Transverse colon (tissue), 4 donors: ENCODE measurements at regions not wholly inside any gene's neighbourhood (a gene's known extent, or its start where the extent isn't known, plus 50 kb on each side); places are given as distances from the start of the nearest gene placed in this dataset.
"Not testable (repeated sequence)": the region's sequence is repeated elsewhere in the genome, so short reads cannot be mapped to it uniquely, and the experiment has no call there.

Experiments
- DNase-seq: peaks from one replicate; pipeline ENCODE4 v3.0.0-alpha.2; 2019
- H3K27ac ChIP-seq, 4 donors: fragments of 200-600 bp; sonication (generic); 2 replicates each; pipeline ENCODE4 v1.5.1; 2016 to 2018; ENCODE audit warnings: inconsistent platforms in 4 of 4
- H3K27me3 ChIP-seq: fragments of 200-600 bp; sonication (generic); 2 replicates; pipeline ENCODE4 v1.5.1; 2017; ENCODE audit warnings: inconsistent platforms
- H3K36me3 ChIP-seq, 4 donors: fragments of 200-600 bp; sonication (generic); 2 replicates each; pipeline ENCODE4 v1.5.1; 2017 to 2019; ENCODE audit warnings: inconsistent platforms in 4 of 4
- H3K4me1 ChIP-seq, 4 donors: fragments of 200-600 bp; sonication (generic); 2 replicates each; pipeline ENCODE4 v1.5.1; 2017 to 2020; ENCODE audit warnings: inconsistent platforms in 4 of 4
- H3K4me3 ChIP-seq, 4 donors: fragments of 200-600 bp; sonication (generic); 1 replicate in 1 of 4; 2 replicates in 3 of 4; pipeline versions ENCODE4 v1.5.1 to v1.6.1; 2017 to 2019; ENCODE audit warnings: inconsistent platforms in 4 of 4
- H3K9me3 ChIP-seq, 2 donors: fragments of 200-600 bp; sonication (generic); 2 replicates each; pipeline ENCODE4 v1.5.1; 2017 to 2019; ENCODE audit warnings: inconsistent platforms in 2 of 2
- CTCF ChIP-seq, 5 experiments: fragments of 200-600 bp in 3 of 5; fragments of 450-650 bp in 2 of 5; sonication (generic) in 3 of 5; IDR thresholded peaks; 1 replicate in 2 of 5; 2 replicates in 3 of 5; pipeline ENCODE4 v1.5.1; 2016 to 2017; ENCODE audit warnings: antibody characterized with exemption in 5 of 5, inconsistent platforms in 3 of 5, mild to moderate bottlenecking in 2 of 5, moderate library complexity in 1 of 5
- EP300 ChIP-seq: sonication (generic); formaldehyde crosslinking; IDR thresholded peaks from one replicate; pipeline ENCODE4 v1.6.1; 2017; ENCODE audit warnings: antibody characterized with exemption, low read depth
- POLR2A ChIP-seq: fragments of 450-650 bp; IDR thresholded peaks from one replicate; pipeline ENCODE4 v1.6.1; 2016; ENCODE audit warnings: antibody characterized with exemption, mild to moderate bottlenecking, moderate library complexity
- POLR2AphosphoS5 ChIP-seq, 3 donors: sonication (generic); formaldehyde crosslinking; IDR thresholded peaks; one replicate each; pipeline ENCODE4 v1.6.1; 2016; ENCODE audit warnings: antibody characterized with exemption in 3 of 3
- WGBS, 2 donors: methylation state at CpG; one replicate each; pipeline ENCODE4 v1.1.5; 2018; ENCODE audit warnings: low coverage in 1 of 2; 5-methylcytosine and 5-hydroxymethylcytosine counted together
- in situ Hi-C, 4 donors: fragments of 200-750 bp; cut with MboI; loops; one replicate each; pipeline versions ENCODE4 v1.15.0 to v1.15.1; 2017; ENCODE audit warnings: low sequenced_read_pairs in 3 of 4, low pct_ligation_motif_present in 1 of 4, low pct_unique_long_range_greater_than_20kb in 1 of 4
- intact Hi-C: fragments of 100-400 bp; cut with DNase I; formaldehyde crosslinking; loops from one replicate; pipeline ENCODE4 v1.15.1; 2023; ENCODE audit warnings: low total_unique reads

GRCh38 chr20:53735536-53736050, 142.0 kb upstream of the ZNF217 start:
- Histone ChIP-seq H3K36me3 (no peaks in the 10 kb centered on the region), H3K4me3 (no peak overlapping the region), H3K9me3 (no peaks in the 10 kb centered on the region), H3K27ac (no peak overlapping the region), H3K4me1 (peaks cover 5 to 31% (median 16%) of the 10 kb centered on the region in 4 donors), H3K27me3 (no peaks in the 10 kb centered on the region)
- no peak for TF ChIP-seq CTCF (IDR thresholded peaks at IDR 0.05)
- TF ChIP-seq POLR2AphosphoS5 (IDR thresholded peaks at IDR 0.05), result no peak
- no peak for TF ChIP-seq EP300
- no peak for TF ChIP-seq POLR2A
- intact Hi-C loops, result no loop called here
- DNase-seq, result no peak
- in situ Hi-C loops, result no loop called here
- 37 to 60% methylated on average over 3 to 5 of the region's 5 CpGs for WGBS, 2 donors

- intact Hi-C loops, result no loop called here
- Histone ChIP-seq H3K27ac (no peak overlapping the region), H3K4me1 (peaks cover 5 to 26% (median 16%) of the 10 kb centered on the region in 4 donors), H3K4me3 (no peak overlapping the region), H3K27me3 (no peaks in the 10 kb centered on the region), H3K9me3 (no peaks in the 10 kb centered on the region), H3K36me3 (no peaks in the 10 kb centered on the region)
- DNase-seq, result no peak
- no peak for TF ChIP-seq POLR2AphosphoS5 (IDR thresholded peaks at IDR 0.05)
- no peak for TF ChIP-seq EP300
- no peak for TF ChIP-seq CTCF (IDR thresholded peaks at IDR 0.05)
- TF ChIP-seq POLR2A, result no peak
- in situ Hi-C loops, result no loop called here
- WGBS, 2 donors, result 92 to 94% methylated on average over 6 to 7 of the region's 7 CpGs
Measured at GRCh38 chr20:53734006-53734688, 140.5 kb upstream of the ZNF217 start.

- H3K36me3 ChIP-seq, result no peaks in the 10 kb centered on the region
- 95 to 100% methylated on average over 2 of the region's 2 CpGs for WGBS, 2 donors
- H3K9me3 ChIP-seq, result no peaks in the 10 kb centered on the region
- in situ Hi-C loops (no loop called here), intact Hi-C loops (no loop called here)
- no peak overlapping the region for H3K4me3 ChIP-seq
- H3K27ac ChIP-seq, result no peak overlapping the region
- TF ChIP-seq POLR2AphosphoS5 (IDR thresholded peaks at IDR 0.05), result no peak
- no peak for TF ChIP-seq POLR2A
- TF ChIP-seq EP300, result no peak
- TF ChIP-seq CTCF (IDR thresholded peaks at IDR 0.05), result no peak
- DNase-seq, result no peak
- no peaks in the 10 kb centered on the region for H3K27me3 ChIP-seq
- peaks cover 0 to 9% (median under 1%) of the 10 kb centered on the region in 4 donors for H3K4me1 ChIP-seq
Measured at GRCh38 chr20:53731595-53731994, 138.0 kb upstream of the ZNF217 start.

- WGBS, 2 donors, result 95 to 100% methylated on average over 1 of the region's 1 CpG
- no peaks in the 10 kb centered on the region for H3K36me3 ChIP-seq
- in situ Hi-C loops, result no loop called here
Measured at GRCh38 chr20:53728359-53728758, 134.7 kb upstream of the ZNF217 start.

GRCh38 chr20:53727239-53727638, 133.6 kb upstream of the ZNF217 start:
- H3K27me3 ChIP-seq, intact Hi-C loops, H3K4me3 ChIP-seq, H3K27ac ChIP-seq, H3K36me3 ChIP-seq, DNase-seq, H3K9me3 ChIP-seq, H3K4me1 ChIP-seq, in situ Hi-C loops: not testable (repeated sequence)
- WGBS, 2 donors, result 96 to 100% methylated on average over 1 to 4 of the region's 4 CpGs

More at GRCh38 chr20:53728359-53728758, 134.7 kb upstream of the ZNF217 start:
- H3K9me3 ChIP-seq, result no peaks in the 10 kb centered on the region
- H3K27me3 ChIP-seq, result no peaks in the 10 kb centered on the region
- TF ChIP-seq POLR2AphosphoS5 (IDR thresholded peaks at IDR 0.05) (no peak), EP300 (no peak), POLR2A (no peak), CTCF (IDR thresholded peaks at IDR 0.05) (no peak)
- intact Hi-C loops, result no loop called here
- no peaks in the 10 kb centered on the region for H3K4me1 ChIP-seq
- H3K27ac ChIP-seq, result no peak overlapping the region
- DNase-seq, result no peak
- no peak overlapping the region for H3K4me3 ChIP-seq
